Mucosa of descending colon (tissue), 3 donors: ENCODE measurements at regions not wholly inside any gene's neighbourhood (a gene's known extent, or its start where the extent isn't known, plus 50 kb on each side); places are given as distances from the start of the nearest gene placed in this dataset.

Experiments
- ATAC-seq: fragments of 200-7000 bp; cut with Tn5 transposase; one replicate; pipeline ENCODE4 v1.9.1; 2020; ENCODE audit warnings: mild to moderate bottlenecking, moderate library complexity
- DNase-seq, 3 donors: peaks; one replicate each; pipeline ENCODE4 v3.0.0-alpha.2; 2020
- H3K36me3 ChIP-seq: fragments of 200-600 bp; one replicate; pipeline ENCODE4 v1.8.0; 2021; ENCODE audit warnings: low read depth, mild to moderate bottlenecking
- H3K4me1 ChIP-seq: fragments of 200-600 bp; one replicate; pipeline ENCODE4 v1.8.0; 2021; ENCODE audit warnings: low read depth, mild to moderate bottlenecking
- H3K4me3 ChIP-seq: fragments of 200-600 bp; one replicate; pipeline ENCODE4 v1.8.0; 2021; ENCODE audit warnings: mild to moderate bottlenecking
- H3K9me3 ChIP-seq: fragments of 200-600 bp; one replicate; pipeline ENCODE4 v1.8.0; 2021; ENCODE audit warnings: mild to moderate bottlenecking
- intact Hi-C, 2 donors: fragments of 100-400 bp; cut with DNase I in 1 of 2; cut with micrococcal nuclease in 1 of 2; formaldehyde crosslinking; loops; one replicate each; pipeline versions ENCODE4 v1.11.0 to v1.11.1; 2022; cut with DNase I, micrococcal nuclease
- TF ChIP-seq, protein P1 (sequence below): fragments of 200-600 bp; IDR thresholded peaks from one replicate; pipeline ENCODE4 v1.8.0; 2022; ENCODE audit warnings: antibody characterized with exemption, mild to moderate bottlenecking
- donor health status: DM: no; HTN: no; CAD: no; lungs with moderate emphysema.
- donor health status: DM: no; HTN: no; CAD: no.
- donor health status: DM: no; HTN: yes; CAD: no.

DNA sequence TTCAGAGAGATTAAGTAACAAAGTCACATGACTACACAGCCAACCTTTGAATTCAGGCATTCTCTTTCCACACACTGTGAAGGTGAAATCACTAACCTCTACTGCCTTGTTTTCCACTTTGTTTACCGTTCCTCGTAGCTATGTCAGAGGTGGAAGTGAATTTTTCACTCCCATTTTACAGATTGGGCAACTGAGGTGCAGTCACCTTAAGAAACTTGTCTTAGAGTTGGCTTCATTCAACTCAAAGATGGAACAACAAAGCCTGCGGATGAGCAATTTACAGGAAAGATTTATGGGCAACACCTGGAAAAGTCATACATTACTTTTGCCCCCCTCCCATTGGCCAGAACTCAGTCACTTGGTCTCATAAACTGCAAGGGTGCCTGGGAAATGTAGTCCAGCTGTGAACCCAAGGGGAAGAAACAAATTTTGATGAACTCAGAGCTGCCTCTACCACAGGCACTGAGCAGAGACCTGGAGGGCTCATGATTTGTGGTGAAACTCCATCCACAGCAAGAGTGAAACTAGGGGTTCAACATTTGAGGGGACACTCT lies 784.6 kb upstream of the EEF2KMT start:
- Histone ChIP-seq H3K36me3 (no peaks in the 10 kb centered on the region), H3K9me3 (no peaks in the 10 kb centered on the region), H3K4me1 (no peaks in the 10 kb centered on the region), H3K4me3 (no peak overlapping the region)
- intact Hi-C loops, result no loop called here
- ATAC-seq (no peak), DNase-seq (no peak)
- TF ChIP-seq, protein P1, sequence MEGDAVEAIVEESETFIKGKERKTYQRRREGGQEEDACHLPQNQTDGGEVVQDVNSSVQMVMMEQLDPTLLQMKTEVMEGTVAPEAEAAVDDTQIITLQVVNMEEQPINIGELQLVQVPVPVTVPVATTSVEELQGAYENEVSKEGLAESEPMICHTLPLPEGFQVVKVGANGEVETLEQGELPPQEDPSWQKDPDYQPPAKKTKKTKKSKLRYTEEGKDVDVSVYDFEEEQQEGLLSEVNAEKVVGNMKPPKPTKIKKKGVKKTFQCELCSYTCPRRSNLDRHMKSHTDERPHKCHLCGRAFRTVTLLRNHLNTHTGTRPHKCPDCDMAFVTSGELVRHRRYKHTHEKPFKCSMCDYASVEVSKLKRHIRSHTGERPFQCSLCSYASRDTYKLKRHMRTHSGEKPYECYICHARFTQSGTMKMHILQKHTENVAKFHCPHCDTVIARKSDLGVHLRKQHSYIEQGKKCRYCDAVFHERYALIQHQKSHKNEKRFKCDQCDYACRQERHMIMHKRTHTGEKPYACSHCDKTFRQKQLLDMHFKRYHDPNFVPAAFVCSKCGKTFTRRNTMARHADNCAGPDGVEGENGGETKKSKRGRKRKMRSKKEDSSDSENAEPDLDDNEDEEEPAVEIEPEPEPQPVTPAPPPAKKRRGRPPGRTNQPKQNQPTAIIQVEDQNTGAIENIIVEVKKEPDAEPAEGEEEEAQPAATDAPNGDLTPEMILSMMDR, result no peak

DNA sequence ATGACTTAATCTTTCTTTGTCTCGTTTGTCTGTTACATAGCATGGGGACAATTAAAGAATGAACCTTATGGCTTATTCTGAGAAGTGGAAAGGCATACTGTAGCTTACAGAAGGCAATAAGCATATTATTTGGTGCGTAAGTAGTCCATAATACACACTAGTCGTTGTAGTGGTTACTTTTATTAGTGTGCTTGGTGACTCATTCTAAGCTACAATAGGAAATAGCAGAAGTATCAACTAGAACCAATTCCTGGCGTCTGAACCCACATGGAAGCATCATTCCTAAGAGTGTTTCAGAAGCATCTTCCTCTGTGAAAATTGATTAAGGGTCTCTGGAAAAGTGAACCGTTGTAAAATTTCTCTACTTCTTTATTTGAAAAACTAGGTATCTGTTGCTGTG lies 777.8 kb upstream of the EEF2KMT start:
- ATAC-seq, result no peak
- Histone ChIP-seq H3K4me3 (no peak overlapping the region), H3K36me3 (no peaks in the 10 kb centered on the region), H3K4me1 (no peaks in the 10 kb centered on the region), H3K9me3 (no peaks in the 10 kb centered on the region)
- intact Hi-C loops, result no loop called here
- TF ChIP-seq, protein P1, result no peak
- no peak for DNase-seq

DNA sequence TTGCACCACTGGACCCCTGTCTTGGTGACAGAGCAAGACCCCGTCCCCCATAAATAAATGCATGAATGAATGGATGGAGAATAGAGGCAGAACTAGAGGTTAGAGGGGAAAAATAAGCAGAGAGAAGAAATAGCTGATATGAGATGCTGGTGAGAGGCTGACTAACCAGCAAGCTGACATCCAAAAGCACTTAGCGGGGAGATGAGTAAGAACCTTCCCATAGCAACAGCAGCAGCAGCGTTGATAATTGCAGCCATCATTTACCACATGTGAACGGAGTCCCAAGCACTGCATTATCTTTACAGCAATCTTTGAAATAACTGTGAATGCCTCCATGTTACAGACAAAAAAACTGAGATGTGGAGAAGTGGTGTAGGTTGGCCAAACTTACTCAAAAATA lies 777.3 kb upstream of the EEF2KMT start:
- no peak overlapping the region for H3K4me3 ChIP-seq
- no peaks in the 10 kb centered on the region for H3K4me1 ChIP-seq
- intact Hi-C loops, result no loop called here
- H3K9me3 ChIP-seq, result no peaks in the 10 kb centered on the region
- DNase-seq (no peak), ATAC-seq (no peak)
- no peaks in the 10 kb centered on the region for H3K36me3 ChIP-seq
- TF ChIP-seq, protein P1, result no peak

DNA sequence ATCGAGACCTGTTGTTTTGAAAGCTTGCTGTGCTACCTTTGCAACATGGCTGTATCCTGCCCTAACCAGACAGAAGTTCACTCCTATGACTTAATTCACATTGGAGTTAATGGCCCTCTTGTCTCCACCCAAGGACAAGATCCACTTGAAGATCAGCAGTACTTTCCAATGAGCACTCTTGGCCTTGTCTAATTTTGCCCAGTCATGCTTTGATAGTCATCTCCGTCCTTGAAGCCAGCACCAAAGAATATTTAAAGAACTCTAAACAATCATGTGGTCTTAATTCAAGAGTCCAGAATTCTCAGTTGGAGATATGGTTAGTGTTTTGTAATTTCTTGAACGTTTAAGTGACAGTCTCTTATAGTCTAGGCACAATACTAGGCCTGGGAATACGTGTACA lies 775.6 kb upstream of the EEF2KMT start:
- no peaks in the 10 kb centered on the region for H3K4me1 ChIP-seq
- intact Hi-C loops, result no loop called here
- no peak for DNase-seq
- no peaks in the 10 kb centered on the region for H3K9me3 ChIP-seq
- no peaks in the 10 kb centered on the region for H3K36me3 ChIP-seq
- ATAC-seq, result no peak
- H3K4me3 ChIP-seq, result no peak overlapping the region
- TF ChIP-seq, protein P1, result no peak

DNA sequence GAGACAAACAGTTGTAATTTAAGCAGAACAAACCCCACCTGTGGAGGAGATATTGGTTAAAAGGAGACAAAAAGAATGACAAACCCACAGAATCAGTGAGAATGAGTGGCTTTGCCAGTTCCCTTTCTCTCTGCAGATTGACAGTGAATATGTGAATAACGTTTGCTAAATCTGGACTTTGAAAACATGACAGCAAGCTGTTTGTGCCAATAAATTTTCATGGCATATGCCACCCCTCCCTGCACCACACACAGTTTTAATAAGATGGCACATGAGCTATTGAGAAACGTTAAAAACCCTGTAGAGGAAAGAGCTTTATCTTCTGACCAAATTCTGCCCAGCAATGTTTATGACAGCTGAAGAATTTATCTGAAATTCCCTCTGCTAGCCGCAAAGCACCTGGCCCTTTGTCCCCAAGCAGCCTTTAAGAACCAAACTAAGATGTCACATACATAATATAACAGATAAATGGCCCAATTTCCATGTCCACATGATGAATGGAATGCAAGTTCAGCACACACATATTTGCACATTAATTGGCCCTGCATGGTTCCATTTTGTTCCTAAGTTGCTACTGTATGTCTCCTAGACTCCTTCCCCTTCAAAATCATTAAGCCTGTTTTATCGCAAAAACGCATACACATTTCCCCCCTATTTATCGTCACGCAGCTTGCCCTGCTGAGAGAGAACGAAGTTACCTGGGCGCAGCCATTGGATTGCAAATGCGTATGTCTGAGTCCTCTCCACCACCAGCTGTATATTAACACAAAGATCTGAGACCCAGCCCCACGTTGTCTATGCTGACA lies 773.5 kb upstream of the EEF2KMT start:
- DNase-seq (no peak), ATAC-seq (no peak)
- Histone ChIP-seq H3K36me3 (no peaks in the 10 kb centered on the region), H3K4me3 (no peak overlapping the region), H3K9me3 (no peaks in the 10 kb centered on the region), H3K4me1 (no peaks in the 10 kb centered on the region)
- TF ChIP-seq, protein P1, result no peak
- intact Hi-C loops, result no loop called here
